NOMO-1 (cell line): ENCODE measurements at regions not wholly inside any gene's neighbourhood (a gene's known extent, or its start where the extent isn't known, plus 50 kb on each side); places are given as distances from the start of the nearest gene placed in this dataset.

Source experiments
- DNase-seq, 2 experiments: peaks; one replicate each; lab custom pipeline; 2025; ENCODE audit not compliant: unreplicated experiment in 2 of 2; lab: John Stamatoyannopoulos, UW

- DNase-seq: no peak
These were observed 2285.8 kb downstream of the TP53TG3F start for GRCh38 chr16:35745191-35745590.

GRCh38 chr16:35745821-35746248, 2286.4 kb downstream of the TP53TG3F start:
- DNase-seq: no peak

DNA sequence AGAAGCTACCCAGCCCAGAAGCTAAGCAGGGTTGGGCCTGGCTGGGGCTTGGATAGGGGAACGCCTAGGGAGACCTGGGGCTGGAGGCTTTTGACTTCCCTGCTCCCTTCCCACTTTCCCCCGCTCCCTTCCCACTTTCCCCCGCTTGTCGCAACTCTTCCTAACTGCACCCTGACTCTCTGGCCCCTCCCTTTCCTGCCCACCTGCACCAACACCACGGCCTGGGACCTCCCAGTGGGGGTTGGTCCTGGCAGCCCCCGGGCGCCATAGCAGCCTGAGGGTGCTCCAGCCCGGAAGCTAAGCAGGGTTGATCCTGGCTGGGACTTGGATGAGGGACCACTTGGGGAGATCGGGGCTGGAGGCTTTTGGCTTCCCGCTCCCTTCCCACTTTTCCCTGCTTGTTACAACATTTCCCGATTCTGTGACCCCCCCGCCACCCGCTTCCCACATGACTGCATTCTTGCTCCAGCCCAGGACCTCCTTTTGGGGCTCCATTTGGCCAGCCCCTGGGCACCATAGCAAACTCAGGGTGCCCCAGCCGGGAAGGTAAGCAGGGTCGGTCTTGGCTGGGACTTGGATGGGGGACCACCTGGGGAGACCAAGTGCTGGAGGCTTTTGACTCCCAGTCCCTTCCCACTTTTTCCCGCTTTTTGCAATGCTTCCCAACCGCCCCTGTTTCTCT, 2287.0 kb downstream of the TP53TG3F start:
- no peak for DNase-seq

DNA sequence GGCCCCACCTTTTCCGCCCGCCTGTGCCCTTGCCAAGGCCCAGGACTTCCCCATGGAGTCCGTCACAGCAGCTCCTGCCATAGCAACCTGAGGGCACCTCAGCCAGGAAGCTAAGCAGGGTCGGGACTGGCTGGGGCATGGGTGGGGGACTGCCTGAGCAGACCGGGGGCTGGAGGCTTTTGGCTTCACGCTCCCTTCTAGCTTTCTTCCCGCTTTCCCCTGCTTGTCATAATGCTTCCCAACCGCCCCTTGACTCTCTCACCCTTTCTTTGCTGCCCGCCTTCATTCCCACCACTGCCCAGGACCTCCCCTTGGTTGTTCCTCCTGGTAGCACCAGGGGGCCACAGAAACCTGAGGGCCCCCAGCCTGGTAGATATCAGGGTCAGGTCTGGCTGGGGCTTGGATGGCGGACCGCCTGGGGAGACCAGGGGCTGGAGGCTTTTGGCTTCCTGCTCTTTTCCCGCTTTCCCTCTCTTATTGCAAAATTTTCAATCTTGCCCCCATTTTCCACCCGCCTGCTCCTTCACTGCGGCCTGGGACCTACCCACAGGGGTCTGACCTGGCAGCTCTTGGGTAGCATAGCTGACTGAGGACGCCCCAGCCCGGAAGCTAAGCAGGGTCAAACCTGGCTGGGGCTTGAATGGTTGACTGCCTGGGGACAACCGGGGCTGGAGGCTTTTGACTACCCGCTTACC, 2287.7 kb downstream of the TP53TG3F start:
- no peak for DNase-seq

- no peak for DNase-seq
These were observed 2288.4 kb downstream of the TP53TG3F start for GRCh38 chr16:35747658-35748455.

DNA sequence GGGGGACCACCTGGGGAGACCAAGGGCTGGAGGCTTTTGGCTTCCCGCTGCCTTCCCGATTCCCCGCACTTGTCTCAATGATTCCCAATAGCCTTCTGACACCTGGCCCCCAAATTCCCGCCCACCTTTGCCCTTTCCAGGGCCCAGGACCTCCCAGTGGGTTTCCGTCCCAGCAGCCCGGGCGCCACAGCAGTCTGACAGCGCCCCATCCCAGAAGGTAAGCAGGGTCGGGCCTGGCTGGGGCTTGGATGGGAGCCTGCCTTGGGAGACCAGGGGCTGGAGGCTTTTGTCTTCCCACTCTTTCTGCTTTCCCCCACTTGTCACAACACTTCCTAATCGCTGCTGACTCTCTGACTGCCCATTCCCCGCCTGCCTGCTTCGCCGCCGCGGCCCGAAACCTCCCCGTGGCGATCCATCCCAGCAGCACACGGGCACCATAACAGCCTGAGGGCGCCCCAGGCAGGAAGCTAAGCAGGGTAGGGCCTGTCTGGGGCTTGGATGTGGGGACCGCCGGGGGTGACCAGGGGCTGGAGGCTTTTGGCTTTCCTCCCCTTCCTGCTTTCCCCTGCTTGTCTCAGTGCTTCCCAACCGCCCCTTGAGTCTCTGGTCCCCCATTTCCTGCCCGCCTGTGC, 2289.3 kb downstream of the TP53TG3F start:
- DNase-seq: no peak

DNA sequence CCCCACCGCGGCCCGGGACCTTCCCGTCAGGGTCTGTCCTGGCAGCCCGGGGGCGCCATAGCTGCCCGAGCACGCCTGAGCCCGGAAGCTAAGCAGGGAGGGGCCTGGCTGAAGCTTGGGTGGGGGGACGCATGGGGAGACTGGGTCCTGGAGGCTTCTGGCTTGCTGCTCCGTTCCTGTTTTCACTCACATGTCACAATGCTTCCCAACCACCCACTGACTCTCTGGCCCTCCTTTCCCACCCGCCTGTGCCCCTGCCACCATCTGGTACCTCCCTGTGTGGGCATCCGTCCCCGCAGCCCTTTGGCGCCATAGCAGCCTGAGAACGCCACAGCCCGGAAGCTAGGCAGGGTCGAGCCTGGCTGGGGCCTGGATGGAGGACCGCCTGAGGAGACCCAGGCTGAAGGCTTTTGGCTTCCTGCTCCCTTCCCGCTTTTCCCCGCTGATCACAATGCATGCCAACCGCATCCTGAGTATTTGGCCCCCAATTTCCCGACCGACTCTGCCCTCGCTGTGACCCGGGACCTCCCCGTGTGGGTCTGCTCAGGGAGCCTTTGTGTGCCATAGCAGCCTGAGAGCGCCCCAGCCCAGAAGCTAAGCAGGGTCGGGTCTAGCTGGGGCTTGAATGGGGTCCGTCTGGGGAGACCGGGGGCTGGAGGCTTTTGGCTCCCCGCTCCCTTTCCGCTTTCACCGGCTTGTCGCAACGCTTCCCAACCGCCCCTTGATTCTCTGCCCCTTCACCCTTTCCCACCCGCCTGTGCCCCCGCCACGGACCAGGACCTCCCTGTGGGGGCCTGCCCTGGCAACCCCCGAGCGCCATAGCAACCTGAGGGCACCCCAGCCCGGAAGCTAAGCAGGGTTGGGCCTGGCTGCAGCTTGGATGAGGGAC, 2290.1 kb downstream of the TP53TG3F start:
- no peak for DNase-seq

GRCh38 chr16:35750157-35750689, 2290.8 kb downstream of the TP53TG3F start:
- DNase-seq: no peak

DNA sequence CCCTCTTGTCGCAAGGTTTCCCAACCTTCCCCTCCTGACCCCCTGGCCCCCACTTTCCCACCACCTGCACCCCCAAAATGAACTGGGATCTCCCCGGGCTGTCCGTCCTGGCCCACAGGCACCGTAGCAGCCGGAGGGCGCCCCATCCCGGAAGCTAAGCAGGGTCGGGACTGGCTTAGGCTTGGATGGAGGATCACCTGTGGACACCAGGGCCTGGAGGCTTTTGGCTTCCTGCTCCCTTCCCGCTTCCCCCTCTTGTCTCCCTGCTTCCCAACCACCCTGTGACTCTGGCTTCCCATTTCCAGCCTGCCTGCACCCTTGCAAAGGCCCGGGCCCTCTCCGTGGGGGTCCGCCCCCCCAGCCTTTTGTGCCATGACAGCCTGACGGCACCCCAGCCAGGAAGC, 2291.3 kb downstream of the TP53TG3F start:
- DNase-seq: no peak

GRCh38 chr16:35751191-35751941, 2292.0 kb downstream of the TP53TG3F start:
- no peak for DNase-seq

- DNase-seq: no peak
These were observed 2292.8 kb downstream of the TP53TG3F start for GRCh38 chr16:35752012-35752772.

DNA sequence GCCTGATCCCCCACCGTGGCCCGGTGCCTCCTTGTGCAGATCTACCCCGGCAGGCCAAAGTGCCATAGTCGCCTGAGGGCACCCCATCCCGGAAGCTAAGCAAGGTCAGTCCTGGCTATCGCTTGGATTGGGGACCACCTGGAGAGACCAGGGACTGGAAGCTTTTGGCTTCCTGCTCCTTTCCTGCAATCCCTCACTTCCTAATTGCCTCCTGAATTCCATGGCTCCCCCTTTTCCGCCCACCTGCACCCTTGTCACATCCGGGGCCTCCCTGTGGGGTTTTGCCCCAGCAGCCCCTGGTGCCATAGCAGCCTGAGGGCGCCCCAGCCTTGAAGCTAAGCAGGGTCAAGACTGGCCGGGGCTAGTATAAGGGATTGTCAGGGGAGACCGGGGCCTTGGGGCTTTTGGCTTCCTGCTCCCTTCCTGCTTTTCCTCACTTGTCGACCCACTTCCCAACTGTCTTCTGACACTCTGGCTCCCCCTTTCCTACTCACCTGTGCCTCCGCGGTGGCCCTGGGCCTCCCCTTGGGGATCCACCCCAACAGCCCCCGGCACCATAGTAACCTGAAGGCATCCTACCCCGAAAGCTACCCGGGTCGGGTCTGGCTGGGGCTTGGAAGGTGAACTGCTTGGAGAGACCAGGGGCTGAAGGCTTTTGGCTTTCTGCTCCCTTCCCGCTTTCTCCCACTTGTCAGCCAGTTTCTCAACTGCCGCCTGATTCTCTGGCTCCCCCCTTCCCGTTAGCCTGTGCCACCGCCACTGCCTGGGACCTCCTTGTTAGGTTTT, 2293.6 kb downstream of the TP53TG3F start:
- no peak for DNase-seq

- DNase-seq: no peak
These were observed 2294.4 kb downstream of the TP53TG3F start for GRCh38 chr16:35753559-35754390.

GRCh38 chr16:35754391-35755369, 2295.3 kb downstream of the TP53TG3F start:
- DNase-seq: no peak

DNA sequence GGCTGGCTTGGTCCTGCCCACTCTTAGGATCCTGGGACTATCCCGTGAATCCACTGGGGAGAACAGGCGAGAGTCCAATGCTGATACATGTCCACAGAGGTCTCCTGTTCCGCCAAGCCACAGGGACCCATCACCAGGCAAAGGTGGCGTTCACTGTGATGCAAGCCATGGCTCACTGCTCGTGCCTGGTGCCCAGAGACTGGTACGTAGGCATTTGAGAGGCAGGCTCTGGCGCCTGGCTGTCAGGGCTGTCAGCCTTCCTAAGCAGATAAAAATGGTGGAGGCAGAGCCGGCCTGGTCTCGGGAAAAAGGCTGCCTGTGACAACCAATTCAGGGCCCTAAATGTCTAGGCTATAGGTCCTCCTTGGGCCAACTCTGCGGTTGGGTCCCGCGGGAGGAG, 2329.0 kb downstream of the TP53TG3F start:
- no peak for DNase-seq
